Suprapubic skin (tissue), 4 donors: ENCODE measurements at regions not wholly inside any gene's neighbourhood (a gene's known extent, or its start where the extent isn't known, plus 50 kb on each side); places are given as distances from the start of the nearest gene placed in this dataset.

Source experiments
- DNase-seq, 2 donors: peaks; one replicate each; pipeline ENCODE4 v3.0.0-alpha.2; 2019; ENCODE audit warnings: low spot score in 2 of 2
- H3K27ac ChIP-seq: fragments of 200-600 bp; sonication (generic); one replicate; pipeline ENCODE4 v1.5.1; 2019
- H3K27me3 ChIP-seq: fragments of 200-600 bp; sonication (generic); one replicate; pipeline ENCODE4 v1.5.1; 2019
- H3K36me3 ChIP-seq: fragments of 200-600 bp; sonication (generic); one replicate; pipeline ENCODE4 v1.5.1; 2019
- H3K4me1 ChIP-seq: fragments of 200-600 bp; sonication (generic); one replicate; pipeline ENCODE4 v1.5.1; 2019
- H3K4me3 ChIP-seq: fragments of 200-600 bp; sonication (generic); one replicate; pipeline ENCODE4 v1.5.1; 2019; ENCODE audit warnings: mild to moderate bottlenecking
- H3K9me3 ChIP-seq: fragments of 200-600 bp; sonication (generic); one replicate; pipeline ENCODE4 v1.5.1; 2019
- CTCF ChIP-seq, 2 donors: fragments of 200-600 bp in 1 of 2; fragments of 450-650 bp in 1 of 2; sonication (generic) in 1 of 2; IDR thresholded peaks; one replicate each; pipeline ENCODE4 v1.5.1; 2016 to 2019; ENCODE audit warnings: antibody characterized with exemption in 2 of 2, mild to moderate bottlenecking in 1 of 2, moderate library complexity in 1 of 2
- EP300 ChIP-seq: sonication (generic); formaldehyde crosslinking; IDR thresholded peaks from one replicate; pipeline ENCODE4 v1.6.1; 2017; ENCODE audit warnings: antibody characterized with exemption
- POLR2A ChIP-seq, 2 donors: fragments of 450-650 bp; IDR thresholded peaks; one replicate each; pipeline ENCODE4 v1.6.1; 2017; ENCODE audit warnings: antibody characterized with exemption in 2 of 2, mild to moderate bottlenecking in 2 of 2, moderate library complexity in 2 of 2
- POLR2AphosphoS5 ChIP-seq, 3 donors: sonication (generic); formaldehyde crosslinking; IDR thresholded peaks; one replicate each; pipeline ENCODE4 v1.6.1; 2017; ENCODE audit warnings: antibody characterized with exemption in 3 of 3
- WGBS: methylation state at CpG from one replicate; pipeline ENCODE4 v1.1.5; 2018; 5-methylcytosine and 5-hydroxymethylcytosine counted together

- no peak overlapping the region for H3K4me3 ChIP-seq
- no peak overlapping the region for H3K27ac ChIP-seq
- no peaks in the 10 kb centered on the region for H3K4me1 ChIP-seq
- no peak for TF ChIP-seq CTCF (IDR thresholded peaks at IDR 0.05)
- no peak for TF ChIP-seq POLR2AphosphoS5 (IDR thresholded peaks at IDR 0.05)
- TF ChIP-seq POLR2A (IDR thresholded peaks at IDR 0.05), result no peak
- no peak for TF ChIP-seq EP300
- no peak for DNase-seq
- no peaks in the 10 kb centered on the region for H3K36me3 ChIP-seq
- H3K27me3 ChIP-seq, result no peaks in the 10 kb centered on the region
- no peaks in the 10 kb centered on the region for H3K9me3 ChIP-seq
- 59% methylated on average over 3 of the region's 3 CpGs for WGBS
Observed at GRCh38 chr3:180855956-180856355, 56.5 kb upstream of the FXR1 start.

- no peak overlapping the region for H3K27ac ChIP-seq
- H3K4me3 ChIP-seq, result no peak overlapping the region
- no peak for DNase-seq
- TF ChIP-seq POLR2A (IDR thresholded peaks at IDR 0.05) (no peak), POLR2AphosphoS5 (IDR thresholded peaks at IDR 0.05) (no peak), CTCF (IDR thresholded peaks at IDR 0.05) (no peak), EP300 (no peak)
- H3K36me3 ChIP-seq, result no peaks in the 10 kb centered on the region
- no peaks in the 10 kb centered on the region for H3K4me1 ChIP-seq
- no peaks in the 10 kb centered on the region for H3K9me3 ChIP-seq
- H3K27me3 ChIP-seq, result no peaks in the 10 kb centered on the region
Observed at GRCh38 chr3:180860180-180860858, 52.2 kb upstream of the FXR1 start.
